GM21825 (cell line): ENCODE measurements at regions not wholly inside any gene's neighbourhood (a gene's known extent, or its start where the extent isn't known, plus 50 kb on each side); places are given as distances from the start of the nearest gene placed in this dataset.

Experiments
- ATAC-seq: cut with Tn5 transposase; IDR thresholded peaks from one replicate; pipeline ENCODE4 v1.9.1; 2021; ENCODE audit warnings: mild to moderate bottlenecking, moderate library complexity; ENCODE audit not compliant: unreplicated experiment

GRCh38 chr11:26076233-26076990 lies 255.5 kb upstream of the ANO3 start:
- no peak for ATAC-seq

GRCh38 chr11:26078231-26078821 lies 253.6 kb upstream of the ANO3 start:
- no peak for ATAC-seq

- no peak for ATAC-seq
Observed at GRCh38 chr11:26084313-26084712, 247.6 kb upstream of the ANO3 start.

- ATAC-seq: no peak
Observed at GRCh38 chr11:26086028-26086427, 245.9 kb upstream of the ANO3 start.

GRCh38 chr11:26087120-26087935 lies 244.6 kb upstream of the ANO3 start:
- ATAC-seq: peak; percentile 99

- no peak for ATAC-seq
Observed at GRCh38 chr11:26088391-26088790, 243.5 kb upstream of the ANO3 start.

- ATAC-seq: no peak
Observed at GRCh38 chr11:26090651-26091050, 241.3 kb upstream of the ANO3 start.

GRCh38 chr11:26093206-26093605 lies 238.7 kb upstream of the ANO3 start:
- ATAC-seq: no peak

- no peak for ATAC-seq
Observed at GRCh38 chr11:26095340-26095739, 236.6 kb upstream of the ANO3 start.

- ATAC-seq: no peak
Observed at GRCh38 chr11:26096451-26096850, 235.5 kb upstream of the ANO3 start.

- ATAC-seq: no peak
Observed at GRCh38 chr11:26102325-26102724, 229.6 kb upstream of the ANO3 start.

- ATAC-seq: no peak
Observed at GRCh38 chr11:26105762-26106423, 226.0 kb upstream of the ANO3 start.

- no peak for ATAC-seq
Observed at GRCh38 chr11:26106726-26107125, 225.2 kb upstream of the ANO3 start.

- no peak for ATAC-seq
Observed at GRCh38 chr11:26109658-26110368, 222.1 kb upstream of the ANO3 start.

GRCh38 chr11:26112264-26112663 lies 219.7 kb upstream of the ANO3 start:
- no peak for ATAC-seq

GRCh38 chr11:26121466-26121865 lies 210.5 kb upstream of the ANO3 start:
- ATAC-seq: no peak

- ATAC-seq: no peak
Observed at GRCh38 chr11:26126741-26127140, 205.2 kb upstream of the ANO3 start.

GRCh38 chr11:26127336-26127735 lies 204.6 kb upstream of the ANO3 start:
- no peak for ATAC-seq

- no peak for ATAC-seq
Observed at GRCh38 chr11:26131406-26131805, 200.5 kb upstream of the ANO3 start.

GRCh38 chr11:26134053-26134452 lies 197.9 kb upstream of the ANO3 start:
- no peak for ATAC-seq
